Neural cell (in vitro differentiated cells): ENCODE measurements at regions not wholly inside any gene's neighbourhood (a gene's known extent, or its start where the extent isn't known, plus 50 kb on each side); places are given as distances from the start of the nearest gene placed in this dataset.

Experiments used
- EZH2 ChIP-seq: fragments of 200-600, 300-800 bp; shearing (Covaris generic), sonication (generic); IDR thresholded peaks from 2 replicates; pipeline ENCODE4 v1.6.1; 2014; ENCODE audit warnings: antibody characterized with exemption, low read length, borderline replicate concordance, mild to moderate bottlenecking; ENCODE audit not compliant: insufficient read depth, poor library complexity, severe bottlenecking
- RAD21 ChIP-seq: fragments of 450-650 bp; conservative IDR thresholded peaks from 2 replicates; pipeline ENCODE4 v1.6.1; 2014; ENCODE audit warnings: antibody characterized with exemption, mild to moderate bottlenecking, moderate library complexity
- TF ChIP-seq, protein P1 (sequence below): fragments of 450-650 bp; IDR thresholded peaks from 2 replicates; pipeline ENCODE4 v1.5.1; 2014; ENCODE audit warnings: antibody characterized with exemption, mild to moderate bottlenecking, moderate library complexity; ENCODE audit not compliant: poor library complexity, severe bottlenecking

GRCh38 chr5:154111214-154111613 lies 72.4 kb downstream of the MFAP3 start:
- TF ChIP-seq EZH2: no peak
- TF ChIP-seq, protein P1, sequence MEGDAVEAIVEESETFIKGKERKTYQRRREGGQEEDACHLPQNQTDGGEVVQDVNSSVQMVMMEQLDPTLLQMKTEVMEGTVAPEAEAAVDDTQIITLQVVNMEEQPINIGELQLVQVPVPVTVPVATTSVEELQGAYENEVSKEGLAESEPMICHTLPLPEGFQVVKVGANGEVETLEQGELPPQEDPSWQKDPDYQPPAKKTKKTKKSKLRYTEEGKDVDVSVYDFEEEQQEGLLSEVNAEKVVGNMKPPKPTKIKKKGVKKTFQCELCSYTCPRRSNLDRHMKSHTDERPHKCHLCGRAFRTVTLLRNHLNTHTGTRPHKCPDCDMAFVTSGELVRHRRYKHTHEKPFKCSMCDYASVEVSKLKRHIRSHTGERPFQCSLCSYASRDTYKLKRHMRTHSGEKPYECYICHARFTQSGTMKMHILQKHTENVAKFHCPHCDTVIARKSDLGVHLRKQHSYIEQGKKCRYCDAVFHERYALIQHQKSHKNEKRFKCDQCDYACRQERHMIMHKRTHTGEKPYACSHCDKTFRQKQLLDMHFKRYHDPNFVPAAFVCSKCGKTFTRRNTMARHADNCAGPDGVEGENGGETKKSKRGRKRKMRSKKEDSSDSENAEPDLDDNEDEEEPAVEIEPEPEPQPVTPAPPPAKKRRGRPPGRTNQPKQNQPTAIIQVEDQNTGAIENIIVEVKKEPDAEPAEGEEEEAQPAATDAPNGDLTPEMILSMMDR: no peak
- TF ChIP-seq RAD21: no peak
